ENCODE measurements at regions not wholly inside any gene's neighbourhood (a gene's known extent, or its start where the extent isn't known, plus 50 kb on each side); places are given as distances from the start of the nearest gene placed in this dataset.

DNA sequence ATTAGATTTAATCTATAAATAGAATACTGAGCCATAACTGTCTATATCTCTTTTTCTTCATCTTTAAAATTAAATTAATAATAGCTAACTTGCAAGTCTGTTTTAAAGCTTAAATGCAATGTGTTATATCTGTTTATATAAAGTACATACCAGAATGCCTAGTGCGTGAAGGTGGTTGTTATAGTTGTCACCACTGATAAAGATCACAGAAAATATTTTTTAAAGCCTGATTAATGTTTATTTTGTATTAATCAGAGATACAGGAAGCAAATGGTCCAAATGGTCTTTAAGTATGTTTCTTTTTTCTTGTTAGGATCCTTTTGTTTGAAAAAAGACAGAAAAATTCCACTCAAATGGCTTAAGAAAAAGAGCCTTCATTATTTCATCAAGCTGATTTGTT is 560.6 kb downstream of the CPS1 start:
- TF ChIP-seq POLR2A (IDR thresholded peaks at IDR 0.05) = no peak
- TF ChIP-seq, protein P1, sequence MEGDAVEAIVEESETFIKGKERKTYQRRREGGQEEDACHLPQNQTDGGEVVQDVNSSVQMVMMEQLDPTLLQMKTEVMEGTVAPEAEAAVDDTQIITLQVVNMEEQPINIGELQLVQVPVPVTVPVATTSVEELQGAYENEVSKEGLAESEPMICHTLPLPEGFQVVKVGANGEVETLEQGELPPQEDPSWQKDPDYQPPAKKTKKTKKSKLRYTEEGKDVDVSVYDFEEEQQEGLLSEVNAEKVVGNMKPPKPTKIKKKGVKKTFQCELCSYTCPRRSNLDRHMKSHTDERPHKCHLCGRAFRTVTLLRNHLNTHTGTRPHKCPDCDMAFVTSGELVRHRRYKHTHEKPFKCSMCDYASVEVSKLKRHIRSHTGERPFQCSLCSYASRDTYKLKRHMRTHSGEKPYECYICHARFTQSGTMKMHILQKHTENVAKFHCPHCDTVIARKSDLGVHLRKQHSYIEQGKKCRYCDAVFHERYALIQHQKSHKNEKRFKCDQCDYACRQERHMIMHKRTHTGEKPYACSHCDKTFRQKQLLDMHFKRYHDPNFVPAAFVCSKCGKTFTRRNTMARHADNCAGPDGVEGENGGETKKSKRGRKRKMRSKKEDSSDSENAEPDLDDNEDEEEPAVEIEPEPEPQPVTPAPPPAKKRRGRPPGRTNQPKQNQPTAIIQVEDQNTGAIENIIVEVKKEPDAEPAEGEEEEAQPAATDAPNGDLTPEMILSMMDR (IDR thresholded peaks at IDR 0.05) = no peak
